ENCODE measurements at regions not wholly inside any gene's neighbourhood (a gene's known extent, or its start where the extent isn't known, plus 50 kb on each side); places are given as distances from the start of the nearest gene placed in this dataset.
"Not testable (repeated sequence)": the region's sequence is repeated elsewhere in the genome, so short reads cannot be mapped to it uniquely, and the experiment has no call there.

DNA sequence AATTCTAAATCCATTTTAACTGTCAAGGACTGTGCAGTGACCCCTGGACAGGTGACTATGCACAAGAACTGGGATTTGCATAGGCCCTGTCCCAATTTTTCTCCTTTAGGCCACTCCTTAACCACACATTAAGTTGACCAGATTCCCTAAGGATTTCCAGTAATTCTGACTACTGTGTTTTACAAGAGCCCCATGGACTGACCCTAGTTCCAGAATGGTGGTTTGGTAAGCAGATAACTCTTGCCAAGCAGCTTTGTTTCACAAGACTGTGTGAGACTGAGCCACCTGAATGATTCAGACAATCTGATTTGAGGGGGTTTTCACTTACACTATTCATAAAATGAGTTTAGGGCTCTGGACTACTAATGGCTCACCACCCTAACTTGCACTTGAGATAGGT lies 535.8 kb downstream of the ZBBX start:
- H3K4me3 ChIP-seq (ENCODE audit: low read depth, low read length), result no peak overlapping the region
- no peak for DNase-seq (ENCODE audit: low read depth)
- no peak for TF ChIP-seq CTCF (IDR thresholded peaks at IDR 0.05; ENCODE audit: insufficient read depth, low read depth, low read length)

GRCh38 chr3:166842784-166843183 lies 537.3 kb downstream of the ZBBX start:
- DNase-seq (ENCODE audit: low read depth); H3K4me3 ChIP-seq (ENCODE audit: low read depth, low read length): not testable (repeated sequence)

GRCh38 chr3:166837535-166837934 lies 542.6 kb downstream of the ZBBX start:
- no peak for DNase-seq (ENCODE audit: low read depth)
- TF ChIP-seq CTCF (IDR thresholded peaks at IDR 0.05; ENCODE audit: insufficient read depth, low read depth, low read length), result no peak
- H3K4me3 ChIP-seq (ENCODE audit: low read depth, low read length), result no peak overlapping the region

GRCh38 chr3:166836836-166837235 lies 543.3 kb downstream of the ZBBX start:
- H3K4me3 ChIP-seq (ENCODE audit: low read depth, low read length), result no peak overlapping the region
- no peak for DNase-seq (ENCODE audit: low read depth)
- no peak for TF ChIP-seq CTCF (IDR thresholded peaks at IDR 0.05; ENCODE audit: insufficient read depth, low read depth, low read length)

DNA sequence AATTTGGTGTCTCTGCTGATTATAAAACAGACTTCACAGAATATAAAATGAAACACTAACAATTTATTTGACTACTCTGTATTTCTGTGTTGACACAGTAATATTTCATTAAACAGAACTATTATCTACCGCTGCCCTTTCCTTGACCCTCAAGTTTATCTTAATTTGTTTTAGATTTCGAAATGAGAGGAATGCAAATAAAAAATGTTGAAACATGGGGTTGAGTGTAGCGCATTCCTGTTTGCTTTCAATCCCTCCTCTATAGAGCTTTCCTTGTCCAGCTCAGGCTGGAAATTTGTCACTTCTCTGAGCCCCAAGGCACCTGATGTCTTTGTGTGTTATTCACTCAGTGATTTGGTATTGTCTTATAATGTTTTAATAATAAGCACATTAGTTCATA lies 550.2 kb downstream of the ZBBX start:
- no peak for TF ChIP-seq CTCF (IDR thresholded peaks at IDR 0.05; ENCODE audit: insufficient read depth, low read depth, low read length)
- DNase-seq (ENCODE audit: low read depth), result peak; percentile 9
- H3K4me3 ChIP-seq (ENCODE audit: low read depth, low read length), result no peak overlapping the region

GRCh38 chr3:166818464-166818863 lies 561.6 kb downstream of the ZBBX start:
- H3K4me3 ChIP-seq (ENCODE audit: low read depth, low read length), result no peak overlapping the region
- no peak for TF ChIP-seq CTCF (IDR thresholded peaks at IDR 0.05; ENCODE audit: insufficient read depth, low read depth, low read length)
- DNase-seq (ENCODE audit: low read depth), result no peak

DNA sequence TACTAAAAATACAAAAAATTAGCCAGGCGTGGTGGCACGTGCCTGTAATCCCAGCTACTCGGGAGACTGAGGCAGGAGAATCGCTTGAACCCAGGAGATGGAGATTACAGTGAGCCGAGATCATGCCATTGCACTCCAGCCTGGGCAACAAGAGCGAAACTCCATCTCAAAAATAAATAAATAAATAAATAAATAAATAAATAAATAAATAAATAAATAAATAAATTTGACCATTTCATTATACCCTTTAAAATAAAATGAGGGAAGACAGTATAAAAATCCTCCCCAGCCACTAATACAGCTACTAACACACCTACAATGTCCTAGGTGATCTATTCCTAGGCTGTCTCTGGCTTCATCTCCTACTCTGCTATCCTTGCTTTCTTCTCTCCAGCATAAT lies 562.8 kb downstream of the ZBBX start:
- not testable (repeated sequence) for DNase-seq (ENCODE audit: low read depth); H3K4me3 ChIP-seq (ENCODE audit: low read depth, low read length)

- no peak for DNase-seq (ENCODE audit: low read depth)
- TF ChIP-seq CTCF (IDR thresholded peaks at IDR 0.05; ENCODE audit: insufficient read depth, low read depth, low read length), result no peak
- H3K4me3 ChIP-seq (ENCODE audit: low read depth, low read length), result no peak overlapping the region
These were observed 569.2 kb downstream of the ZBBX start for GRCh38 chr3:166810741-166811445.

All from fibroblast of villous mesenchyme (primary cell).